Keratinocyte (primary cell): ENCODE measurements at regions not wholly inside any gene's neighbourhood (a gene's known extent, or its start where the extent isn't known, plus 50 kb on each side); places are given as distances from the start of the nearest gene placed in this dataset.

ENCODE experiments used
- DNase-seq: peaks from one replicate; pipeline ENCODE4 v3.0.0-alpha.2; 2011; ENCODE audit warnings: low read depth, missing footprints, low spot score
- FAIRE-seq: peaks from 2 replicates; lab custom pipeline; 2011; peaks lifted over from hg19 to GRCh38; lab: Jason Lieb, UNC
- H2AFZ ChIP-seq: 2 replicates; pipeline ENCODE4 v1.6.0; 2012; ENCODE audit warnings: low read length, control low read depth, inconsistent platforms; ENCODE audit not compliant: control insufficient read depth
- H3K27ac ChIP-seq: 2 replicates; pipeline ENCODE4 v1.5.1; 2011; ENCODE audit warnings: low read length; ENCODE audit not compliant: control insufficient read depth, insufficient read depth
- H3K27me3 ChIP-seq: 3 replicates; pipeline ENCODE4 v1.6.0; 2011; ENCODE audit warnings: low read length; ENCODE audit not compliant: control insufficient read depth, insufficient read depth; ENCODE audit errors: extremely low read depth
- H3K36me3 ChIP-seq, 2 experiments: 2 replicates in 1 of 2; 3 replicates in 1 of 2; pipeline ENCODE4 v1.5.1; 2011; ENCODE audit warnings: low read length in 2 of 2, mild to moderate bottlenecking in 1 of 2; ENCODE audit not compliant: control insufficient read depth in 2 of 2, insufficient read depth in 2 of 2; ENCODE audit errors: extremely low read depth in 1 of 2
- H3K4me1 ChIP-seq: 3 replicates; pipeline ENCODE4 v1.5.1; 2011; ENCODE audit warnings: low read length; ENCODE audit not compliant: control insufficient read depth, insufficient read depth; ENCODE audit errors: extremely low read depth
- H3K4me2 ChIP-seq: 3 replicates; pipeline ENCODE4 v1.6.0; 2011; ENCODE audit warnings: low read depth, low read length; ENCODE audit not compliant: control insufficient read depth, insufficient read depth; ENCODE audit errors: extremely low read depth
- H3K4me3 ChIP-seq, 3 experiments: fragments of 200-600 bp in 1 of 3; sonication (generic) in 1 of 3; 2 replicates in 2 of 3; 3 replicates in 1 of 3; pipeline ENCODE4 v1.5.1; 2011 to 2016; ENCODE audit warnings: low read length in 3 of 3, mild to moderate bottlenecking in 3 of 3, control low read depth in 2 of 3, inconsistent platforms in 1 of 3, low read depth in 1 of 3, mixed read lengths in 1 of 3, mixed run types in 1 of 3, moderate library complexity in 1 of 3; ENCODE audit not compliant: control insufficient read depth in 2 of 3, insufficient read depth in 2 of 3; ENCODE audit errors: extremely low read depth in 1 of 3
- H3K79me2 ChIP-seq: 2 replicates; pipeline ENCODE4 v1.6.0; 2012; ENCODE audit warnings: low read length; ENCODE audit not compliant: control insufficient read depth, insufficient read depth
- H3K9ac ChIP-seq: 3 replicates; pipeline ENCODE4 v1.6.0; 2011; ENCODE audit warnings: low read length; ENCODE audit not compliant: control insufficient read depth, insufficient read depth; ENCODE audit errors: extremely low read depth
- H3K9me1 ChIP-seq: 3 replicates; pipeline ENCODE4 v1.6.0; 2011; ENCODE audit warnings: low read length; ENCODE audit not compliant: control insufficient read depth, insufficient read depth; ENCODE audit errors: extremely low read depth
- H3K9me3 ChIP-seq: 2 replicates; pipeline ENCODE4 v1.5.1; 2012; ENCODE audit warnings: low read depth, low read length; ENCODE audit not compliant: control insufficient read depth
- H4K20me1 ChIP-seq: 3 replicates; pipeline ENCODE4 v1.6.0; 2011; ENCODE audit warnings: low read length; ENCODE audit not compliant: control insufficient read depth, insufficient read depth; ENCODE audit errors: extremely low read depth
- CTCF ChIP-seq, 3 experiments: IDR thresholded peaks in 1 of 3; conservative IDR thresholded peaks in 1 of 3; optimal IDR thresholded peaks in 1 of 3; 2 replicates in 2 of 3; 3 replicates in 1 of 3; pipeline versions ENCODE3 to v1.5.1; 2011; ENCODE audit warnings: low read length in 3 of 3, mild to moderate bottlenecking in 3 of 3, moderate library complexity in 2 of 3, control low read depth in 1 of 3, inconsistent platforms in 1 of 3; ENCODE audit not compliant: insufficient read depth in 2 of 3; ENCODE audit errors: extremely low read depth in 1 of 3
- EZH2 ChIP-seq: IDR thresholded peaks from one replicate; pipeline ENCODE4 v1.6.1; 2012; ENCODE audit warnings: inconsistent platforms, mild to moderate bottlenecking, low read length, moderate library complexity
- dilution Hi-C: fragments of 300-500 bp; cut with MboI; formaldehyde crosslinking; loops from one replicate; pipeline ENCODE4 v1.7.0; 2020; ENCODE audit warnings: low sequenced_read_pairs; ENCODE audit not compliant: extremely low pct_ligation_motif_present

GRCh38 chr15:70576696-70577095 is 186.7 kb downstream of the UACA start:
- Histone ChIP-seq H4K20me1 (no peaks in the 10 kb centered on the region), H3K4me2 (no peak overlapping the region), H3K4me3 (no peak overlapping the region), H3K9me1 (no peaks in the 10 kb centered on the region), H3K79me2 (no peaks in the 10 kb centered on the region), H3K27me3 (peaks cover 59% of the 10 kb centered on the region), H3K27ac (no peak overlapping the region), H3K9ac (no peak overlapping the region), H3K4me1 (no peaks in the 10 kb centered on the region), H3K9me3 (no peaks in the 10 kb centered on the region), H3K36me3 (no peaks in the 10 kb centered on the region), H2AFZ (no peak overlapping the region)
- FAIRE-seq (no peak), DNase-seq (no peak)
- TF ChIP-seq CTCF (optimal IDR thresholded peaks at IDR 0.05 in 1 of 3, IDR thresholded peaks at IDR 0.05 in 1 of 3, conservative IDR thresholded peaks at IDR 0.05 in 1 of 3; ENCODE audit: extremely low read depth in 1 of 3, insufficient read depth in 2 of 3, low read length in 3 of 3) (no peak), EZH2 (no peak)
- dilution Hi-C loops = no loop called here

GRCh38 chr15:70576276-70576675 is 187.1 kb downstream of the UACA start:
- Histone ChIP-seq H3K9ac (no peak overlapping the region), H3K4me1 (no peaks in the 10 kb centered on the region), H3K4me3 (no peak overlapping the region), H3K36me3 (no peaks in the 10 kb centered on the region), H3K9me1 (no peaks in the 10 kb centered on the region), H3K27ac (no peak overlapping the region), H3K79me2 (no peaks in the 10 kb centered on the region), H3K9me3 (no peaks in the 10 kb centered on the region), H3K4me2 (no peak overlapping the region), H2AFZ (no peak overlapping the region), H4K20me1 (no peaks in the 10 kb centered on the region), H3K27me3 (peaks cover 55% of the 10 kb centered on the region)
- TF ChIP-seq EZH2 (no peak), CTCF (optimal IDR thresholded peaks at IDR 0.05 in 1 of 3, IDR thresholded peaks at IDR 0.05 in 1 of 3, conservative IDR thresholded peaks at IDR 0.05 in 1 of 3; ENCODE audit: extremely low read depth in 1 of 3, insufficient read depth in 2 of 3, low read length in 3 of 3) (no peak)
- FAIRE-seq (no peak), DNase-seq (no peak)
- dilution Hi-C loops = no loop called here
